ENCODE measurements at regions not wholly inside any gene's neighbourhood (a gene's known extent, or its start where the extent isn't known, plus 50 kb on each side); places are given as distances from the start of the nearest gene placed in this dataset.

DNA sequence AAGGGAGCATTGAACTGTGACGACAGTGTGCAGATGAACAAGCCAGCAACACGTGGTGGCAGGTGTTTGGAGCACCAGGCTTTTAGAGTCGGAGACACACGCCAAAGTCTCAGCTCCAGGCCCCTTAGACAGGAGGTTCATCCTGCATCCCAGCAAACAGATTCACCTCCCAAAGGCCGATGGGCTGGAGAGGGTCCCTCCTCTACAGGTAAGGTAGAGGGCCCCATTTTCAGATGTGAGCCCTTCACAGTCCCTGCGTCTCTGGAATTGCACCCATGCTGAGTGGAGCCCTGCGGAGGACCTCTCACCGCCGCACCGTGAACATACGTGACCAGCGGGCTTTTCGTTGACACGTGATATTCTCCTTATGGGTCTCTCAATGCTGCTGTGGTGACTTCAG is 109.0 kb upstream of the B3GAT1 start:
- intact Hi-C loops (cut with micrococcal nuclease), result no loop called here

DNA sequence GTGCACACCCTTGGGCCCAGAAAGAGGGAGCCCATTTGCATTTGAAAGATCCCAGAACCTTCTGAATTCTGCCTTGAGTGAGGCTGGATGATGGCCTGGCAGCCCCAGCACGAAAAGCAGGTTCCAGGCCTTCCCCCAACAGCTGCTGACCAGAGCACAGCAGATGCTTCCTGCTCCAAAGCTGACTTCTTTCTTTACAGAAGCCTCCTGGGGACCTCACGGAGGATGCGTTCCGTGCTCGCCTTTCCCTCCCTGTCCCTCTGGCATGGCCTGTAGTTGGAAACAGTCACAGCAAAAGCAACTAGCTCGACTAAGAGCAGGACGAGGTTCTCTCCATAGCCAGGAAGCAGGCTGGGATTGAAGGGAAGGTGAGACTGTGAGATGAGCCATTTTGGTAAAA is 107.7 kb upstream of the B3GAT1 start:
- H3K9ac ChIP-seq (ENCODE audit: insufficient read depth in 1 of 2, low read depth in 2 of 2, low read length in 2 of 2), result no peak overlapping the region
- H2AFZ ChIP-seq (ENCODE audit: low read depth, low read length), result no peak overlapping the region
- no peak overlapping the region for H3K4me3 ChIP-seq
- no peak overlapping the region for H3K4me2 ChIP-seq (ENCODE audit: insufficient read depth, low read length)
- no peaks in the 10 kb centered on the region for H3K4me1 ChIP-seq (replicated peaks in 1 of 2; ENCODE audit: control insufficient read depth in 2 of 2, insufficient read depth in 2 of 2, low read length in 2 of 2)
- POLR2A ChIA-PET, result interaction anchor here (0.7 kb wide), 1 partner anchor 361 kb away, joined by 3 read pairs; no protein-coding TSS in a partner anchor
- DNase-seq (ENCODE audit: extremely low read depth in 1 of 4, low spot score in 3 of 4) (no peak), FAIRE-seq (no peak), ATAC-seq (no peak)
- no peaks in the 10 kb centered on the region; the same call in 1 of the 2 replicates for H4K20me1 ChIP-seq (replicated peaks; ENCODE audit: control insufficient read depth, insufficient read depth, low read length)
- peaks cover 0 to 76% of the 10 kb centered on the region in 2 experiments; a peak in 4 of 5 replicates for H3K27me3 ChIP-seq (ENCODE audit: control insufficient read depth in 2 of 2, insufficient read depth in 2 of 2, low read length in 2 of 2)
- no peaks in the 10 kb centered on the region for H3K9me1 ChIP-seq (ENCODE audit: control insufficient read depth, insufficient read depth, low read length)
- BruUV-seq (replicated peaks), result no TSS peak
- H3K9me3 ChIP-seq (replicated peaks; ENCODE audit: control insufficient read depth, insufficient read depth, low read depth, low read length), result no peaks in the 10 kb centered on the region
- no peaks in the 10 kb centered on the region for H3K79me2 ChIP-seq (ENCODE audit: control insufficient read depth, insufficient read depth, low read length)
- H3K27ac ChIP-seq (ENCODE audit: extremely low read depth, low read depth, low read length), result no peak overlapping the region
- no peaks in the 10 kb centered on the region for H3K36me3 ChIP-seq (ENCODE audit: control insufficient read depth, insufficient read depth, low read length)
- TF ChIP-seq NCOA4 (IDR thresholded peaks at IDR 0.05; ENCODE audit: partially characterized antibody), result no peak
- TF ChIP-seq PML (IDR thresholded peaks at IDR 0.05; ENCODE audit: low read length), result no peak
- TF ChIP-seq, protein P1, sequence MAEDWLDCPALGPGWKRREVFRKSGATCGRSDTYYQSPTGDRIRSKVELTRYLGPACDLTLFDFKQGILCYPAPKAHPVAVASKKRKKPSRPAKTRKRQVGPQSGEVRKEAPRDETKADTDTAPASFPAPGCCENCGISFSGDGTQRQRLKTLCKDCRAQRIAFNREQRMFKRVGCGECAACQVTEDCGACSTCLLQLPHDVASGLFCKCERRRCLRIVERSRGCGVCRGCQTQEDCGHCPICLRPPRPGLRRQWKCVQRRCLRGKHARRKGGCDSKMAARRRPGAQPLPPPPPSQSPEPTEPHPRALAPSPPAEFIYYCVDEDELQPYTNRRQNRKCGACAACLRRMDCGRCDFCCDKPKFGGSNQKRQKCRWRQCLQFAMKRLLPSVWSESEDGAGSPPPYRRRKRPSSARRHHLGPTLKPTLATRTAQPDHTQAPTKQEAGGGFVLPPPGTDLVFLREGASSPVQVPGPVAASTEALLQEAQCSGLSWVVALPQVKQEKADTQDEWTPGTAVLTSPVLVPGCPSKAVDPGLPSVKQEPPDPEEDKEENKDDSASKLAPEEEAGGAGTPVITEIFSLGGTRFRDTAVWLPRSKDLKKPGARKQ (CRISPR knock-in tag; IDR thresholded peaks at IDR 0.05), result no peak
- TF ChIP-seq SAFB (IDR thresholded peaks at IDR 0.05; ENCODE audit: borderline replicate concordance, low read depth, low read length), result no peak
- in situ Hi-C loops (cut with MboI) (no loop called here), intact Hi-C loops (cut with micrococcal nuclease) (no loop called here)
- CTCF ChIA-PET (ENCODE audit: low intra/inter-chr PET ratio), result no interaction called here
- WGBS (ENCODE audit: insufficient coverage, low coverage, missing lambda C conversion rate), result 3% methylated on average over 7 of the region's 7 CpGs

More for the DNA sequence above, 109.0 kb upstream of the B3GAT1 start:
- H3K79me2 ChIP-seq (ENCODE audit: control insufficient read depth, insufficient read depth, low read length), result no peaks in the 10 kb centered on the region
- in situ Hi-C loops (cut with MboI), result no loop called here
- H3K4me3 ChIP-seq, result no peak overlapping the region
- ChIA-PET POLR2A (no interaction called here), CTCF (ENCODE audit: low intra/inter-chr PET ratio) (no interaction called here)
- no peaks in the 10 kb centered on the region for H3K36me3 ChIP-seq (ENCODE audit: control insufficient read depth, insufficient read depth, low read length)
- no peak for TF ChIP-seq IFI16 (CRISPR knock-in tag; IDR thresholded peaks at IDR 0.05)
- TF ChIP-seq FOXK2 (conservative IDR thresholded peaks at IDR 0.05 in 1 of 2, IDR thresholded peaks at IDR 0.05 in 1 of 2; ENCODE audit: low read depth in 2 of 2), result no peak
- no peak for TF ChIP-seq NFATC3 (IDR thresholded peaks at IDR 0.05)
- TF ChIP-seq RFX5 (IDR thresholded peaks at IDR 0.05; ENCODE audit: low read depth, low read length), result no peak
- TF ChIP-seq ZNF436 (CRISPR knock-in tag; IDR thresholded peaks at IDR 0.05), result no peak
- no peak for TF ChIP-seq POLR2B (IDR thresholded peaks at IDR 0.05; ENCODE audit: low read depth, partially characterized antibody)
- no TSS peak for BruUV-seq (replicated peaks)
- FAIRE-seq (no peak), DNase-seq (ENCODE audit: extremely low read depth in 1 of 4, low spot score in 3 of 4) (no peak), ATAC-seq (no peak)
- H3K27me3 ChIP-seq (ENCODE audit: control insufficient read depth in 2 of 2, insufficient read depth in 2 of 2, low read length in 2 of 2), result peaks cover 0 to 72% of the 10 kb centered on the region in 2 experiments; a peak in 4 of 5 replicates
- no peak overlapping the region for H3K4me2 ChIP-seq (ENCODE audit: insufficient read depth, low read length)
- H2AFZ ChIP-seq (ENCODE audit: low read depth, low read length), result no peak overlapping the region
- no peaks in the 10 kb centered on the region for H3K9me3 ChIP-seq (replicated peaks; ENCODE audit: control insufficient read depth, insufficient read depth, low read depth, low read length)
- H3K9me1 ChIP-seq (ENCODE audit: control insufficient read depth, insufficient read depth, low read length), result no peaks in the 10 kb centered on the region
- no peak overlapping the region for H3K9ac ChIP-seq (ENCODE audit: insufficient read depth in 1 of 2, low read depth in 2 of 2, low read length in 2 of 2)
- no peaks in the 10 kb centered on the region; the same call in 1 of the 2 replicates for H4K20me1 ChIP-seq (replicated peaks; ENCODE audit: control insufficient read depth, insufficient read depth, low read length)
- no peak overlapping the region for H3K27ac ChIP-seq (ENCODE audit: extremely low read depth, low read depth, low read length)
- H3K4me1 ChIP-seq (replicated peaks in 1 of 2; ENCODE audit: control insufficient read depth in 2 of 2, insufficient read depth in 2 of 2, low read length in 2 of 2), result no peaks in the 10 kb centered on the region
- WGBS (ENCODE audit: insufficient coverage, low coverage, missing lambda C conversion rate), result 15% methylated on average over 14 of the region's 14 CpGs
